ENCODE measurements at regions not wholly inside any gene's neighbourhood (a gene's known extent, or its start where the extent isn't known, plus 50 kb on each side); places are given as distances from the start of the nearest gene placed in this dataset.

DNA sequence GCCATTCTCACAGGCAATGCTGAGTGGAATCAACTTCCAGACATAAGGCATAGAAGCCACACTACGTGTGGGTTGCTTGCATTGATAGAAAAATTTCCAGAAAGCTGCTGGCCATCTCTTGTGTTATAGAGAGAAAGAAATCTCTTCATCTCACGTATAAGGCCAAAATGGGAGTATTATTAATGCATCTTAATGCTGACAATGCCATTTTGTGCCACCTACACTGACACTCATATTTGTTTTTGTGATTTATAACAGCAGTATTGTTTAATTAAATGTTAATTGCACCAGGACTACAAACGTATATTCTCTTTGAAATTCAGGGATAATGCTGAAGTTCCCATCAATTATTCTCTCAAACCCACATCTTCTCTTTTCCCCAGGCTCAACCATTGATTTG lies 56.1 kb upstream of the TMEM132D start:
- WGBS, 3 donors, result 73 to 78% (median 76%) methylated on average over 3 of the region's 3 CpGs
- TF ChIP-seq, protein P1, sequence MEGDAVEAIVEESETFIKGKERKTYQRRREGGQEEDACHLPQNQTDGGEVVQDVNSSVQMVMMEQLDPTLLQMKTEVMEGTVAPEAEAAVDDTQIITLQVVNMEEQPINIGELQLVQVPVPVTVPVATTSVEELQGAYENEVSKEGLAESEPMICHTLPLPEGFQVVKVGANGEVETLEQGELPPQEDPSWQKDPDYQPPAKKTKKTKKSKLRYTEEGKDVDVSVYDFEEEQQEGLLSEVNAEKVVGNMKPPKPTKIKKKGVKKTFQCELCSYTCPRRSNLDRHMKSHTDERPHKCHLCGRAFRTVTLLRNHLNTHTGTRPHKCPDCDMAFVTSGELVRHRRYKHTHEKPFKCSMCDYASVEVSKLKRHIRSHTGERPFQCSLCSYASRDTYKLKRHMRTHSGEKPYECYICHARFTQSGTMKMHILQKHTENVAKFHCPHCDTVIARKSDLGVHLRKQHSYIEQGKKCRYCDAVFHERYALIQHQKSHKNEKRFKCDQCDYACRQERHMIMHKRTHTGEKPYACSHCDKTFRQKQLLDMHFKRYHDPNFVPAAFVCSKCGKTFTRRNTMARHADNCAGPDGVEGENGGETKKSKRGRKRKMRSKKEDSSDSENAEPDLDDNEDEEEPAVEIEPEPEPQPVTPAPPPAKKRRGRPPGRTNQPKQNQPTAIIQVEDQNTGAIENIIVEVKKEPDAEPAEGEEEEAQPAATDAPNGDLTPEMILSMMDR (IDR thresholded peaks at IDR 0.05), result no peak
- no peaks in the 10 kb centered on the region for H3K36me3 ChIP-seq (ENCODE audit: insufficient read depth in 1 of 2, low read depth in 1 of 2)

DNA sequence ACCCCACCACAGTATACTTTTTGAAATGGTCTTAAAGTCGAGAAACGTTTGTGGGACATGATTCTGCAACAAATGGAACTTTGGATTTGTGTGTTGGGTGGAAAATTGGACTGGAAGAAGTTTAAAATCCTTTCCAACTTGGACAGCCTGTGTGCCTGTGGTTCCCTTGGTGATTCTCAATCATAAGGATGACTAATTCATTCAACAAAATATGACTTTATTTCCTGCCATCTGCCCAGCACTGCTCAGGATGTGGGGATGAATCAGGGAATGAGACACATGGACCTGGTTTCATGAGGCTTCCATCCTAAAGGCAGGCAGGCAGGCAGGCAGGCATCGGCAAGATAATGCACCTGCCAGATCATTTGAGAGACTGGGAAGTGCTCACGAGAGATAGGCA lies 57.3 kb upstream of the TMEM132D start:
- intact Hi-C loops (cut with DNase I), result no loop called here
- ATAC-seq, result no peak
- Histone ChIP-seq H3K4me3 (no peak overlapping the region), H3K9me3 (no peaks in the 10 kb centered on the region), H3K27me3 (ENCODE audit: insufficient read depth in 3 of 3, low read length in 2 of 3) (no peaks in the 10 kb centered on the region), H3K4me1 (no peaks in the 10 kb centered on the region), H3K36me3 (ENCODE audit: insufficient read depth in 1 of 2, low read depth in 1 of 2) (no peaks in the 10 kb centered on the region), H3K27ac (no peak overlapping the region)
- WGBS, 3 donors, result 16 to 21% (median 16%) methylated on average over 4 of the region's 4 CpGs
- no peak for DNase-seq
- TF ChIP-seq, protein P1 (IDR thresholded peaks at IDR 0.05), result no peak

More for the DNA sequence above, 56.1 kb upstream of the TMEM132D start:
- Histone ChIP-seq H3K27me3 (ENCODE audit: insufficient read depth in 3 of 3, low read length in 2 of 3) (no peaks in the 10 kb centered on the region), H3K4me3 (no peak overlapping the region), H3K4me1 (no peaks in the 10 kb centered on the region), H3K9me3 (no peaks in the 10 kb centered on the region), H3K27ac (no peak overlapping the region)
- intact Hi-C loops (cut with DNase I), result no loop called here
- DNase-seq, result no peak
- ATAC-seq, result no peak

DNA sequence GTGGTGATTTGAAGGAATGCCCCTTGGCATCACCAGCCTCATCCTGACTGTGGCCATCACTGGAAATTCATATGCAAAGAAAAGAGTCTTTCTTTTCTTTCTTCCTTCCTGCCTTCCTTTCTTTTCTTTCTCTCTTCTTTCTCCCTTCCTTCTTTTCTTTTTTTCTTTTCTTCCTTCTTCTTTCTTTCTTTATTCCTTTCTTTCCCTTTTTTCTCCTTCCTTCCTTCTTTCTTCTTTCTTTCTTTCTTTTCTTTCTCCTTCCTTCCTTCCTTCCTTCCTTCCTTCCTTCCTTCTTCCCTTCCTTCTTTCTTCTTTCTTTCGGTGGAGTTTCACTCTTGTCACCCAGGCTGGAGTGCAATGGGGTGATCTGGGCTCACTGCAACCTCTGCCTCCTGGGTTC lies 58.0 kb upstream of the TMEM132D start:
- ATAC-seq, result no peak
- Histone ChIP-seq H3K36me3 (ENCODE audit: insufficient read depth in 1 of 2, low read depth in 1 of 2) (no peaks in the 10 kb centered on the region), H3K9me3 (no peaks in the 10 kb centered on the region), H3K4me1 (no peaks in the 10 kb centered on the region), H3K4me3 (no peak overlapping the region), H3K27me3 (ENCODE audit: insufficient read depth in 3 of 3, low read length in 2 of 3) (no peaks in the 10 kb centered on the region), H3K27ac (no peak overlapping the region)
- 87 to 100% (median 100%) methylated on average over 1 of the region's 1 CpG for WGBS, 3 donors
- TF ChIP-seq, protein P1 (IDR thresholded peaks at IDR 0.05), result no peak
- intact Hi-C loops (cut with DNase I), result no loop called here
- no peak for DNase-seq

DNA sequence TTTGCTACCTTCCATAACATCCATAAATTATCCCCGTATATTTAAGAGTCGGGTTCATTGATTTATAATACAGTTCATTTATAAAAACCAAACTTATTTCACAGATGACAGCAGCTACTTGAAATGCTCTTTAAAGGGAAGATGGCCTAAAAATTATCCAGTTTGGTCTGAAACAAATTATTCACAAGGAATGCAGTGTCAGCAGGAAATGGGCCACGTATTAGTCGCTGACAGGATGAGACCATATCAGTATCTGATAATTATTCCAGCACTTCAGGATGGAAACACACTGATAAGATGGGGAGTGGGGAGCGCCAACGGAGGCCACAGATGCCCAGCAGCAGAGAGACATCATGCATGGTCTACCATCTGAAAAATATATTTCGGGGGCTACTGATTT lies 60.5 kb upstream of the TMEM132D start:
- Histone ChIP-seq H3K4me1 (no peaks in the 10 kb centered on the region), H3K36me3 (ENCODE audit: insufficient read depth in 1 of 2, low read depth in 1 of 2) (no peaks in the 10 kb centered on the region), H3K27ac (no peak overlapping the region), H3K27me3 (ENCODE audit: insufficient read depth in 3 of 3, low read length in 2 of 3) (no peaks in the 10 kb centered on the region), H3K4me3 (no peak overlapping the region), H3K9me3 (no peaks in the 10 kb centered on the region)
- no peak for DNase-seq
- intact Hi-C loops (cut with DNase I), result no loop called here
- TF ChIP-seq, protein P1 (IDR thresholded peaks at IDR 0.05), result no peak
- 80 to 87% (median 83%) methylated on average over 7 of the region's 7 CpGs for WGBS, 3 donors
- ATAC-seq, result no peak

DNA sequence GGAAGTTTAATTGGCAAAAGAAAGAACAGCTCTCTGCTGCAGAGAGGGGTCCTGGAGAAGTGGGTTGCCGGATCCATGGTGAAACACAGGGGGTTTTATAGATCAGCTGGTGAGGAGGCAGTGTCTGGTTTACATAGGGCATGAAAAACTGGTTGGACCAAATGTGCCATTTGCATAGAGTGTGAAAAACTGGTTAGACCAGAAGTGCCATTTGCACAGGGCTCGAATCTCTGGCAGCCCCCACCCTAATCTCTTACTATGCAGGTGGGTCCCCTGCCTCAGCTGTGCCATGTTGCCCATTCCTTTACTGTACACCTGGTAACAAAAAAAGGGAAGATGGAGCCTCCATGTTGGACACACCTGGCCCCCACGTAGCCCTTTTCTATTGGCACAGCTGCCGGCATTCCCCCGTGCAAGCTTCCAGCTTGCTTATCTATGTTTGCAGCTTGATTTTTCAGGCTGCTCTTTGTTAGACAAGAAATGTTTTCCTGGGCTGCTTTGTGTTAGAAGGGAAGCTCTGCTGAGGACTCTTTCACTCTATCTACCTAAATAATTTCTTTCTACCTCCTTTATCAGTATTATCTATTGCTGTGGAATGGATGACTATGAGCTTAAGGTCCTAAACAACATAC lies 61.1 kb upstream of the TMEM132D start:
- H3K27ac ChIP-seq, result no peak overlapping the region
- WGBS, 3 donors, result 77 to 79% (median 79%) methylated on average over 5 of the region's 5 CpGs
- H3K9me3 ChIP-seq, result no peaks in the 10 kb centered on the region
- H3K36me3 ChIP-seq (ENCODE audit: insufficient read depth in 1 of 2, low read depth in 1 of 2), result no peaks in the 10 kb centered on the region
- H3K4me3 ChIP-seq, result no peak overlapping the region
- H3K4me1 ChIP-seq, result no peaks in the 10 kb centered on the region
- no peaks in the 10 kb centered on the region for H3K27me3 ChIP-seq (ENCODE audit: insufficient read depth in 3 of 3, low read length in 2 of 3)
- TF ChIP-seq, protein P1 (IDR thresholded peaks at IDR 0.05), result no peak
- intact Hi-C loops (cut with DNase I), result no loop called here
- DNase-seq, result no peak
- no peak for ATAC-seq

All from psoas muscle (tissue), 7 donors.